HuH-7 (cell line): ENCODE measurements at regions not wholly inside any gene's neighbourhood (a gene's known extent, or its start where the extent isn't known, plus 50 kb on each side); places are given as distances from the start of the nearest gene placed in this dataset.
"Not testable (repeated sequence)": the region's sequence is repeated elsewhere in the genome, so short reads cannot be mapped to it uniquely, and the experiment has no call there.

Source experiments
- DNase-seq: peaks from one replicate; pipeline ENCODE4 v3.0.0; 2011; ENCODE audit warnings: low spot score

DNA sequence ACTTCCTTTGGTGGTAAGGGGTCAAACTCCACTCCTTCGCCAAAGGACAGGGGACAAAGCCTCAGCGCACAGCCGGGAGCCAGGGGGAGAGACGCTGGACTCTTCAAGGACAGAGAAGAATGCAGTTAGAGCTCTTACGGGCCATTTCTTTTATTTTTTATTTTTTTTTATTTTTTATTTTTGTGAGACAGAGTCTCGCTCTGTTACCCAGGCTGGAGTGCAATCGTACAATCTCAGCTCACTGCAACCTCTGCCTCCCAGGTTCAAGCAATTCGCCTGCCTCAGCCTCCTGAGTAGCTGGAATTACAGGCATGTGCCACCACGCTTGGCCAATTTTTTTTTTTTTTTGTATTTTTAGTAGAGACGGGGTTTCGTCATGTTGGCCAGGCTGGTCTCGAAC lies 93.2 kb upstream of the RPH3AL start, which contains the start of gene RFLNB:
RFLNB (minus strand) TSS at position 101 of the 400 bp plus-strand sequence.
- DNase-seq = not testable (repeated sequence)

DNA sequence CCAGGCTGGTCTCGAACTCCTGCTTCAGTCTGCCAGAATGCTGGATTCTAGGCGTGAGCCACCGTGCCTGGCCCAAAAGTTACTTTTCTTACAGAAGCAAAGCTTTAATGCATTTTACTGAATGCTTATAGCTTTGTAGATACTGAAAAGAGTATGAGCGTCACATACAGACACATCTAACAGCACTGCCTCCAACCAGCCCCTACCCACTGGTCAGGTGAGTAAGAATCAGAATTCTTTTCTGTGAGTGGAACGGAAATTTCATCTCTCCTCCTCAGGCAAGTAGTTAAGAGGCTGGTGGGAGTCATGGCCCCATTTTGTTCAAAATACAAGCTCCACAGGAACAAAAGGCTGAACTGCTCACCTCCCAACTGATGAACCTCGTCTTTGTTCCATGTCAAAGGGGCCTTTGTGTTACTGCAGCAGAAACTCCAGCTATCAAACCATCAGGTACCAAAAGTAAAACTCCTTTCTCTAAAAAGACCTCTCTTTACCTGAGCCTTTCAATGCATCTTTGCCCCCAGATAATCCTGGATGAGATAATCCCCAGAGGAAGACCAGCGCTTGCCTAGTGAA lies 92.4 kb upstream of the RPH3AL start:
- DNase-seq = no peak

DNA sequence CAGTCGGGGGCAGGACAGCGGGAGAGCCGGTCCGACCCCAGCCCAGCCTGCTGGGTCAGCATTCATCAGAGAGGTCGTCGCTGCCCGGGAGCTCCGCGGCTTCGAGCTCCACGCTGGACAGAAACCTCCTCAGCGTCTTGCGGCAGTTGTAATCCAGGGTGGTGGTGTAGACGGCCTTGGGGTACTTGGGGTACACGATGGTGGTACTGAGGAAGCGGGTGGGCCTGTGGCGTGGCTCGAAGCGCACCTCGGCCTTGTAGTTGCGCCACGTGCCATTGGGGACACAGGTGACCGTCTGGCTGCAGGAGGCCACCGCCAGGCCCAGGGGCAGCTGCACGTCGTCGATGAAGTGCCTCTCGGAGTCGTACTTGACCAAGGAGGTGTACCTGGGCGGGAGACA lies 90.5 kb upstream of the RPH3AL start:
- no peak for DNase-seq

DNA sequence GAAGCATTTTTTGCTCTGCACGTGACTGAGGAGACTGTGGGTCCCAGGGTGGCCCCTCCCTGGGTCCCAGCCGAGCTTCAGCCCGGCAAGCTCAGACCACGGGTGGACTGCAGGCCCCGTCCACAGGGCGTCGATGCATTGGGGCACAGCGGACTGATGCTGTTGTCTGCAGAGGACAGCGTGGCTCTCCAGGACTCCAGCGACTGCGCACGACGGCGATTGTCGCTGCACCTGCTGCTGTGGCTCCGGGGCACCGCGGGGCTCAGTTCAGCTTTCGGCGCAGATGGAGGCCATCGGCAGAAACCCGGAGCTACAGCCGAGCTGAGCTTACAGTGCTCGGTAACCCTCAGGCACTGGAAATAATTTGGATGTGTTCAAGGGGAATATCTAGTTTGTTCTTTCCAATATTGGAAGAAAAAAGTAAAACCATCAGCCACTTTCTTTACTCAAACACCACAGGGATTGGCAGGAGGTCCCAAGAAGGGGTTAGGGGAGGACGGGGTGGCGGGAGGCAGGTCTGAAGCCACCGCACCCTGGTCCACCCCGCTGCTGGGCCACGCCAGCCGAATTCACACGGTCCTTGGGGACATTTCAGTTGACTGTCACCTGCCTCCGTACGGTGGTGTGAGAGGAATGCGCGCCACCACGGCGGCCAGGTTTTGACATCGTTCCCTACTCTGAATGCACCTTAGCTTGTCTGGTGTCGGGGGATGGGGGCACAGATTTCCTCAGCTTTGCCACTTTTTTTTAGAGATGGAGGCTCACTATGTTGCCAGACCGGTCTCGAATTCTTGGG lies 88.7 kb upstream of the RPH3AL start:
- DNase-seq = no peak

DNA sequence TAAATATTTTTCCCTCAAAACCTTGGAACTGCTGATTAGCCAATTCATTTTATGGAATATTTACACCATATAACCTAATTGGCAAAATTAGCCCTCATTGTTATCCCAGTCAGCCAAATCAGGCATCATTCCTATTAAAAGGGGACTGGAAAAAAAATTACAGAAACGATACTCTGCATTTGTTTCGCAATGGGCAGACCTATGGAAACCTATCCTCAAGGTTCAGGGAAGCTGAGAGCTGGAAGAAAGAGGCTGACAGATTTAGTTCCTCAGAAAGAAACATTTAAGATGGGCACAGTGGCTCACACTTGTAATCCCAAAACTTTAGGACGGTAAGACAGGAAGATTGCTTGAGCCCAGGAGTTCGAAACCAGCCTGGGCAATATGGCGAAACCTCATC lies 85.6 kb upstream of the RPH3AL start:
- no peak for DNase-seq

DNA sequence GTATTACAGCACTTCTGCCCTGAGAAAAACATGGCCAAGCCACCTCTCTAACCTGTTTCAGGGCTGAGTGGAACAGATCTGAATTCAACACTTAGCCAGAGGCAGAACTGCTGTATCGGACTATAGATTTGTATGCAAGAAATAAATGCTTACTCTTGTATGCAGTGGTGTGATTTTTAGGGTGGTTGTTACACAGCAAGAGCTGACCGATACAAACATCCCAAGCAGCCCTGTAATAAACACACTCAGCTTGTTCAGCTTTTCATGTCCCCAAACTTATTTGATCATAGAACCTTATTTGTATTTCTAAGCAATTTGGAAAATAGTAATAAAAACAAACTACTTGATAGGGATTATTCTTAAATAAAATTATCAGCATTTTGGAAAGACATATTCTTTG lies 84.9 kb upstream of the RPH3AL start:
- no peak for DNase-seq

DNA sequence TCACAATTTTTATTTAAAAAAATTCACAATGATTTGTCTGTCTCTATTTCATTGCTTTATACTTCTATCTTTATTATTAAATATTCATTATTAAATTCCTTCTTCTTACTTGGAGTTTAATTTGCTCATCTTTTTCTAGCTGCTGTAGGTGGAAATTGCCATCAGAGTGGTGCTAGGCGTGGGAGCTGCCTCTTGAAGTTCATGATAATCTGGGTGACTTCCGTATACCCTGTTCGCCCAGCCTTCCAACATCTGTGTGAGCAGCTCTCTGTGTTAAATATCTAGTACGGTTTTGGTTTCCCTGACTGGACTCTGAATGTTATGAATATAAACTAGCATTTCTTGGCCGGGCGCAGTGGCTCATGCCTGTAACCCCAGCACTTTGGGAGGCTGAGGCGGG lies 84.0 kb upstream of the RPH3AL start:
- no peak for DNase-seq

DNA sequence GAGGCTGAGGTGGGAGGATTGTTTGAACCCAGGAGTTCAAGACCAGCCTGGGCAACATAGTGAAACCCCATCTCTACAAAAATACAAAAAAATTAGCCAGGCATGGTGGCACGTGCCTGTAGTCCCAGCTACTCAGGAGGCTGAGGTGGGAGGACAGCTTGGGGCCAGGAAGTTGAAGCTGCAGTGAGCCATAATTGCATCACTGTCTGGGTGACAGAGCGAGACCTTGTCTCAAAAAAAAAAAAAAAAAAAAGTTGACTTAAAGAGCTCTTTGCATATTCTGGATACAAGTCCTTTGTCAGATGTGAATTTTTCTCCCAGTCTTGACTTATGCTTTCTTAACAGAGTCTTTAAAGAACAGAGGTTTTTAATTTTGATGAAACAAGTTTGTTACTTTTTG lies 79.9 kb upstream of the RPH3AL start:
- DNase-seq = not testable (repeated sequence)

DNA sequence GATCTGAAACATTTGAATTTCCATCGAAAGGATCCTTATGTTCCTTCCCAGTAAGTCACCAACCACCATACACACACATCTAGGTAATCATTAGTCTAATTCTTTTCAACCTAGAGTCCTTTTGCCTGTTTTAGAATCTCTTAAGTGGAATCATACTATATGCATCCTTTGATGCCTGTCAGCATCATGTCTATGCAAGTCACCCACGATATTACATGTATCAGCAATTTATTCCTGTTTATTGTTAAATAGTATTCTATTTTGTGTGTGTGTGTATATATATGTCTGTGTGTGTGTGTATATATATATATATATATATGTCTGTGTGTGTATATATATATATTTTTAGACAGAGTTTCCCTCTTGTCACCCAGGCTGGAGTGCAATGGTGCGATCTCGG lies 78.9 kb upstream of the RPH3AL start:
- DNase-seq = no peak

DNA sequence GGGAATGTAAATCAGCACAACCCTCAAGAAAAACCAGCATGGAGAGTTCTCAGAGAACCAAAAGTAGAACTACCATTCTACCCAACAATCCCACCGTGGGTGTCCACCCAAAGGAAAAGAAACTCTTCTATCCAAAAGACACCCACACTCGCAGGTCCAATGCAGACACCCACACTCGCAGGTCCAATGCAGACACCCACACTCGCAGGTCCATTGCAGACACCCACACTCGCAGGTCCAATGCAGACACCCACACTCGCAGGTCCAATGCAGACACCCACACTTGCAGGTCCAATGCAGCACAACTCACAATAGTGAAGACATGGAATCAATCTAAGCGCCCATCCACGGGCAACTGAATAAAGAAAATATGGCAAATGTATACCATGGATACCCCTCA lies 77.0 kb upstream of the RPH3AL start:
- DNase-seq = no peak

DNA sequence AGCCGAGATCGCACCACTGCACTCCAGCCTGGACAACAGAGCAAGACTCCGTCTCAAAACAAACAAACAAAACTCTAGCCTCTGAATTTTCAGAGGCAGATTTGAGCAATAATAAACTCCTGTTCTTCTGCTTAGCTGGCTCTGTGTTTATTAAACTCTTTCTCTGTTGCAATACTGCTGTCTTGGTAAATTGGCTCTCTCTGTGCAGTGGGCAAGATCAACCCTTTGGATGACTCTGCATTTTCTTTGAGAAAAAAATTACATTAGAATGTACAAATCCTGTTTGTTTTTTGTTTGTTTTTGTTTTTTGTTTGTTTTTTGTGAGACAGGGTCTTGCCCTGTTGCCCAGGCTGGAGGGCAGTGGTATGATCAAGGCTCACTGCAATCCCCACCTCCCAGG lies 75.8 kb upstream of the RPH3AL start:
- DNase-seq = no peak

DNA sequence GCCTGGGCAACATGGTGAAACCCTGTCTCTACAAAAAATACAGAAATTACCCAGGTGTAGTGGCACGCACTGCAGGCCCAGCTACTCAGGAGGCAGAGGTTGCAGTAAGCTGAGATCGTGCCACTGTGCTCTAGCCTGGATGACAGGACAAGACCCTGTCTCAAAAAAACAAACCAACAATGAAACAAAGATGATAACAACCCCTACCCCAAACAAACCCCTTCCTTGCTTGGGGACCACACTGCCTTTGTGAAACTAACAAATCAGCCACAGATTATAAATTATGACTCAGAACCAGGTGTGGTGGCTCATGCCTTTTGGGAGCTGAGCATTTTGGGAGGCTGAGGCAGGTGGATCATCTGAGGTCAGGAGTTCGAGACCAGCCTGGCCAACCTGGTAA lies 75.3 kb upstream of the RPH3AL start:
- DNase-seq = no peak

DNA sequence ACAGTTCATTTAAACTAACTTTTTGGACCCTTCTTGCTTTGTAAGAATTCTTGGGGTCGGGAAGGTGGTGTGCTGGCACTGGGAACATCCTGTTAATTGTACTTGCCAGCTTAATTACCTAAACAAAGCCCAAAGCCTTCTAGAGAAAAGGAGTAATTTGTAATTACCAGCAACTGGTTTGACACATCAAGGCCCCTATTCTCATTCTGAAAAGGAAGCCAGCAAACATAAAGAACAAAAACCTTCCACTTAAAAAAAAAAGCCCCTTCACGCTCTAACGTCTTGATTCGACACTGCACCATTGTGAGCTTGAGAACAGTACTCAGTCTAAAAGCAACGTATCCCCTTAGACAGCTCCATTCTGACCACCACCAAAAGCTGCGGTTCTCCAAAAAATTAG lies 74.7 kb upstream of the RPH3AL start:
- DNase-seq = no peak

DNA sequence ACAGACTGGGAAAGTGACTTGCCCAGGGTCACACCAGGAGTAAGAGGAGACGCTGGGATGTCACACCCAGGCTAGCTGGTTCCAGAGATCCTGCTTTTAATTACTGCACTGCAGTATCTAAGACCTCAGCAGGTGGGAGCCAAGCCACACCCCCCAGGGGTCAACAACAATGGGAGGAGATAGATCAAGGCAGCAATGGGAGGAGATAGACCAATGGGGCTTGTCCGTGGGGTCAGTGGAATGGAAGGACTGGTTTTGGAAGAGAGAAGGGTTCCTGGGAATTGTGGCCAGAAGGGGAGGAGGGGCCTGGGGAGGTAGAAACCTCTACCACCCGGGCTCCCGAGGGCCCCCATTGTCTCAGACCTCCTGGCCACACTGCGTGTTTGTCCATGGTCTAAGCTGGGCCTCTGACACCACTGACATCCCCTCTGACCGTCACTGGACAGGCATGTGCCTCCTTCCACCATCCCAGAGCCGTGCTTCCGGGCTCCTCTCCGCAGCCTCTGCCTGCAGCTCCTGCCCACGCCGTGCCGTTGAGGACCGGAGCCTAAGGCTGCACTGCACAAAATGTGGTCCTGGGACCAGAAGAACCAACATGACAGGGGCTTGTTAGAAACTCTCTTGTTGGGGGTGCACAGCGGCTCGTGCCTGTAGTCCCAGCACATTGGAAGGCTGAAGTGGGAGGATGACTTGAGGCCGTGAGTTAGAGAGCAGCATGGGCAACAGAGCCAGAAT lies 69.8 kb upstream of the RPH3AL start:
- DNase-seq = no peak

DNA sequence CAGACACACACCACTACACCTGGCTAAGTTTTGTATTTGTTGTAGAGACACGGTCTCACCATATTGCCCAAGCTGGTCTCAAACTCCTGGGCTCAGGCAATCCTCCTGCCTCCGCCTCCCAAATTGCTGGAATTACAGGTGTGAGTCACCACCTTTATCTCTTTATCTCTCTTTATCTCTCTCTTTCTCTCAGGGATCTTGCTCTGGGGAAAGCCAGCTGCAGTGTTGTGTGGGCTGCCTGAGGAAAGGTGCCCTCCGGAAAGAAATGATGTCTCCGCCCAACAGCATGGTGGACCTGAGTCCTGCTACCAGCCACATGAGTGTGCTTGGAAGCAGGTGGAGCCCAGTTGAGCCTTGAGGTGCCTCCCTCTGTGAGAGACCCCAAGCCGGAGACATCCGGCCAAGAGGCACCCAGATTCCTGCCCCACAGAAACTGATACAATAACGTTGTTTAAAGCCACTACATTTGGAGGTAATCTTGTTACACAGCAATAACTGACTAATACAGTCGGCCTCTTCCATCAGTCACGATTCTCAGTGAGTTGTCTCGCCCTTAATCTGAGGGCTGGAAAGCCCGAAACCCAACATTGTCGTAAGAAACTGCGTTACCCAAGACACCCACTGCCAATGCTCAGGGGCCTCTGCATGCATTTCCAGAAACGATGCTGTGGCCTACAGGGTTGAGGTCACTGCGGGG lies 68.0 kb upstream of the RPH3AL start:
- DNase-seq = no peak

DNA sequence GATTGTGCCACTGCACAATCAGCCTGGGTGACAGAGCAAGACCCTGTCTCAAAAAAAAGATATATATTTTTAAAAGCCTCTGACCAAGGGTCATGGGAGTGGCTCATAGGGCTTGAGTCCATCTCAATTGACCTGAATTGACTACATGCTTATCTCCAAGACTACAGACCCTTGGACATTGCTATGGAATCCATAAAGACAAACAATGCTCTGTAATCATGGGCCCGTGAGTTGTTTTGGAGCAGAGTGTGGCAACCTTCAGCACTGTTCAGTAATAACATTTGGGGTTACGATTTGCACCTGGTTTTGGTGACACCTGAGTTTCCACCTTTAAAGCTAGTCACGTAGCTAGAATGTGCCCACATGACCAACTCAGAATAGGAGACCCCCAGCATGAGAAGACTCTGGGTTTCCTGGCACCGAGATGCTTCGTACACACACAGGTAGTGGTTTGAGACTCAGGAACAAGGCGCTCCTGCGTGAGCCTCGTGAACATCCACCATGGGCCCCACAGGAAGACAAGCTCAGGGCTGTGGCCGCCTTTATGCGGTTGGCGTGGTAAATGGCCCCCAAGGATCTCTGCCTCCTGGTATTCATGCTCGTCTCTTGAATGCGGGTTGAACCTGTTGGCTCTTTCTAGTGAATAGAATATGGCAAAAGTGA lies 66.6 kb upstream of the RPH3AL start:
- peak; percentile 20 for DNase-seq

DNA sequence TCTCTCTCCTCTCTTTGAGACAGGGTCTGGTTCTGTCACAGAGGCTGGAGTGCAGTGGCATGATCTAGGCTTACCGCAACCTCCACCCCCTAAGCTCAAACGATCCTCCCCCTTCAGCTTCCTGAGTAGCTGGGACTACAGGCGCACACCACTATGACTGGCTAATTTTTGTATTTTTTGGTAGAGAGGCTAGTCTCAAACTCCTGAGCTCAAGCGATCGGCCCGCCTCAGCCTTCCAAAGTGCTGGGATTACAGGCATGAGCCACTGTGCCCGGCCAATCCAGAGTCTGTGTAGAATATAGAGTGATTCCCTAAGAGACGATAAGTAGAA lies 65.8 kb upstream of the RPH3AL start:
- DNase-seq = no peak

DNA sequence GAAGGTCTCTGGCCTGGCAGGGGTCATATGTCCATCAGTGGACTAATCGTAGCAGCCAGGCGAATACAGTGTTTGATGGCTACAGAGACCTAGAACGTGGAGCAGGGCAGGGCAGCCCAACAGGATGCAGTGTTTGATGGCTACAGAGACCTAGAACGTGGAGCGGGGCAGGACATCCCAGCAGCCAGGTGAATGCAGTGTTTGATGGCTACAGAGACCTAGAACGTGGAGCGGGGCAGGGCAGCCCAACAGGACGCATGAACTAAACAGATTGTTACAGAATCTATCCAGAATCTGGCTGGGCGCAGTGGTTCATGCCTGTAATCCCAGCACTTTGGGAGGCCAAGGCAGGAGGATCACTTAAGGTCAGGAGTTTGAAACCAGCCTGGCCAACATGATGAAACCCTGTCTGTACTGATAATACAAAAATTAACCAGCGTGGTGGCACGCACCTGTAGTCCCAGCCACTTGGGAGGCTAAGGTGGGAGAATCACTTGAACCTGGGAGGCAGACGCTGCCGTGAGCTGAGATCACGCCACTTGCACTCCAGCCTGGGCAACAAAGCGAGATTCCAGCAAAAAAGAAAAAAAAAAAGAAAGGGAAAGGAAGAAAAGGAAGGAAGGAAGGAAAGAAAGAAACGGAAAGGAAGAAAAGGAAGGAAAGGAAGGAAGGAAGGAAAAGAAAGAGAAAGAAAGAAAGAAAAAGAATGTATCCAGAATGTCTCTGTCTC lies 65.2 kb upstream of the RPH3AL start:
- no peak for DNase-seq

DNA sequence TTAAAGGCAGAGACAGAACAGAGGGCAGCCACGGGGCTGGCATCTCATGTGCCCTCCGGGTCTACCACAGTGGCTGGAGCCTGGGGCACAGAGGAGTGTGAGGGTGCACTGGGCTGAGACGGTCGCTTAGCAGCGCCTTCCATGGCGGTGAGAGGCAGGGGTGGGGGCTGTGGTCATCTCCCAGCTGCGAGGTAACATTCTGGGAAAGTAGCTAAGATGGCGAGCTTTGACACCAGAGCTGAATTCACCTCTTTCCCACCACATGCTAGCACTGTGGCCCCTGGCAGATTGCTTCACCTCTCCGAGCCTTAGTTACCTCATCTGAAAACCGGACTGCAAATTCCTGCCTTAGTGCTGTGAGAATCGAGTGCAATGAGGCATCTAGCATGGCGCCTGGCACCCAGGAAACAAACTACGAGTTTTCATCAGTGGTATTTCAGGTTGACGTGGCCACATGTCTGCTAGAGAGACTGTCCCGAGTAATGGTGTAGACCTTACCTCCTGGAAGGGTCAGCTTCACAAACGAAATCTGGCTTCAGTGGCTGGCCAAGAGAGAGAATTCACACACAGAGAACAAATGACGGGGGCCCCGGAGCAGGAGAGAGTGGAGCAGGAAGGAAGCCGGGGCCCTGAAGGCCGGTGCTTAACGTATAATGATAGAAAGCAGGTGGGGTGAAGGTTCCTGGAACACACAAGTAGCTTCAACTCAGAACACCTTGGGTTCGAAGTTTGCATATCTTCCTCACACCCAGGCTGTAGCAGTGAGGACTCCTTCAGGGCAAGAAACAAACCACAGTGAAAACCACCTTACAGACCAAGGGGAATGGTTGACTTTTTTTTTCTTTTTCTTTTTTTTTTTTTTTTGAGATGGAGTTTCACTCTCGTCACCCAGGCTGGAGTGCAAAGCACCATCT lies 63.9 kb upstream of the RPH3AL start:
- no peak for DNase-seq

DNA sequence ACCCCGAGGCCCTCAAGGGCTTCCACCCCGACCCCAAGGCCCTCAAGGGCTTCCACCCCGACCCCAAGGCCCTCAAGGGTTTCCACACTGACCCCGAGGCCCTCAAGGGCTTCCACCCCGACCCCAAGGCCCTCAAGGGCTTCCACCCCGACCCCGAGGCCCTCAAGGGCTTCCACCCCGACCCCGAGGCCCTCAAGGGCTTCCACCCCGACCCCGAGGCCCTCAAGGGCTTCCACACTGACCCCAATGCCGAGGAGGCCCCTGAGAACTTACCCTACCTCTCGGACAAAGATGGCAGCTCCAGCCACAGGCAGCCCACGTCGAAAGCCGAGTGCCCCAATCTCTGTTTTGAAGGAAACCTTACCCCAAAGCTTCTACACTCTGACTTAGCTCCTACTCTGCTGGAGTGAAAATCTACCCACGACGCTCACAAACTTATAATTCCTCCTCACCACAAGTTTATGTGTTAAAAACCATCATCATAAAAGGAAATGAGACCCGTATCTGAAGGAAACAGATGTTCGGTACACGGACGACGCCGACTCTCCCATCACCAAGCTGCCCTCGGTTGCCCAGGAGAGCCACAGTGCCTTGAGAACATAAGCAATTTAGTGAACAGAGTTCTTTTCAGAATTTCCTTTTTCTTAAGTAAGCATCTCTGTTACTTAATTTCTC lies 61.2 kb upstream of the RPH3AL start:
- no peak for DNase-seq
